Upper lobe of right lung (tissue), 1 donor: ENCODE measurements at regions not wholly inside any gene's neighbourhood (a gene's known extent, or its start where the extent isn't known, plus 50 kb on each side); places are given as distances from the start of the nearest gene placed in this dataset.
"Not testable (repeated sequence)": the region's sequence is repeated elsewhere in the genome, so short reads cannot be mapped to it uniquely, and the experiment has no call there.

Source experiments
- ATAC-seq: fragments of 200-7000 bp; cut with Tn5 transposase; one replicate; pipeline ENCODE4 v1.9.1; 2020; ENCODE audit warnings: mild to moderate bottlenecking, moderate library complexity
- DNase-seq: peaks from one replicate; pipeline ENCODE4 v3.0.0-alpha.2; 2020
- H3K27ac ChIP-seq: fragments of 200-600 bp; one replicate; pipeline ENCODE4 v1.8.0; 2022
- H3K27me3 ChIP-seq: fragments of 200-600 bp; one replicate; pipeline ENCODE4 v1.8.0; 2022; ENCODE audit warnings: mild to moderate bottlenecking
- H3K36me3 ChIP-seq: fragments of 200-600 bp; one replicate; pipeline ENCODE4 v1.8.0; 2022
- H3K4me1 ChIP-seq: fragments of 200-600 bp; one replicate; pipeline ENCODE4 v1.8.0; 2022
- H3K4me3 ChIP-seq: fragments of 200-600 bp; one replicate; pipeline ENCODE4 v1.8.0; 2022; ENCODE audit warnings: mild to moderate bottlenecking
- H3K9me3 ChIP-seq: fragments of 200-600 bp; one replicate; pipeline ENCODE4 v1.8.0; 2022
- CTCF ChIP-seq: fragments of 200-600 bp; IDR thresholded peaks from one replicate; pipeline ENCODE4 v1.8.0; 2022; ENCODE audit warnings: antibody characterized with exemption
- intact Hi-C: fragments of 100-400 bp; cut with DNase I; formaldehyde crosslinking; loops from one replicate; pipeline ENCODE4 v1.11.0; 2022
- donor health status: DM: no; HTN: yes; CAD: no; lungs with severe emphysema.

GRCh38 chr5:126055348-126055729, 367.9 kb upstream of the GRAMD2B start:
- TF ChIP-seq CTCF = no peak

GRCh38 chr5:126056352-126056751, 366.9 kb upstream of the GRAMD2B start:
- no peaks in the 10 kb centered on the region for H3K27me3 ChIP-seq
- H3K4me3 ChIP-seq = no peak overlapping the region
- ATAC-seq = no peak
- H3K9me3 ChIP-seq = no peaks in the 10 kb centered on the region
- DNase-seq = no peak
- H3K4me1 ChIP-seq = no peaks in the 10 kb centered on the region
- H3K36me3 ChIP-seq = no peaks in the 10 kb centered on the region
- no peak for TF ChIP-seq CTCF
- H3K27ac ChIP-seq = no peak overlapping the region
- intact Hi-C loops = no loop called here

More at GRCh38 chr5:126055348-126055729, 367.9 kb upstream of the GRAMD2B start:
- Histone ChIP-seq H3K4me3 (no peak overlapping the region), H3K27ac (no peak overlapping the region), H3K4me1 (no peaks in the 10 kb centered on the region), H3K27me3 (no peaks in the 10 kb centered on the region), H3K9me3 (no peaks in the 10 kb centered on the region), H3K36me3 (no peaks in the 10 kb centered on the region)
- DNase-seq = no peak
- intact Hi-C loops = no loop called here
- no peak for ATAC-seq

- Histone ChIP-seq H3K27me3 (no peaks in the 10 kb centered on the region), H3K4me1 (no peaks in the 10 kb centered on the region), H3K36me3 (no peaks in the 10 kb centered on the region), H3K9me3 (no peaks in the 10 kb centered on the region), H3K4me3 (no peak overlapping the region), H3K27ac (no peak overlapping the region)
- ATAC-seq (no peak), DNase-seq (no peak)
- TF ChIP-seq CTCF = no peak
- intact Hi-C loops = no loop called here
Measured at GRCh38 chr5:126056851-126057622, 366.2 kb upstream of the GRAMD2B start.

GRCh38 chr5:126058392-126058791, 364.8 kb upstream of the GRAMD2B start:
- DNase-seq, H3K4me1 ChIP-seq, H3K27me3 ChIP-seq, ATAC-seq, H3K36me3 ChIP-seq, intact Hi-C loops, H3K9me3 ChIP-seq, H3K4me3 ChIP-seq, H3K27ac ChIP-seq: not testable (repeated sequence)

- no peak overlapping the region for H3K27ac ChIP-seq
- no peak overlapping the region for H3K4me3 ChIP-seq
- no peaks in the 10 kb centered on the region for H3K36me3 ChIP-seq
- no peaks in the 10 kb centered on the region for H3K4me1 ChIP-seq
- no peak for DNase-seq
- intact Hi-C loops = no loop called here
- H3K27me3 ChIP-seq = no peaks in the 10 kb centered on the region
- no peak for ATAC-seq
- no peak for TF ChIP-seq CTCF
- no peaks in the 10 kb centered on the region for H3K9me3 ChIP-seq
Measured at GRCh38 chr5:126062398-126063221, 360.6 kb upstream of the GRAMD2B start.

- no peak for TF ChIP-seq CTCF
- no peak overlapping the region for H3K27ac ChIP-seq
- no peak overlapping the region for H3K4me3 ChIP-seq
- no peaks in the 10 kb centered on the region for H3K4me1 ChIP-seq
- no peak for DNase-seq
- H3K9me3 ChIP-seq = no peaks in the 10 kb centered on the region
- no peaks in the 10 kb centered on the region for H3K36me3 ChIP-seq
- intact Hi-C loops = no loop called here
- no peaks in the 10 kb centered on the region for H3K27me3 ChIP-seq
- no peak for ATAC-seq
Measured at GRCh38 chr5:126065061-126065460, 358.1 kb upstream of the GRAMD2B start.
